GM12873 (cell line): ENCODE measurements at regions not wholly inside any gene's neighbourhood (a gene's known extent, or its start where the extent isn't known, plus 50 kb on each side); places are given as distances from the start of the nearest gene placed in this dataset.

Experiments
- CTCF ChIP-seq: IDR thresholded peaks from 2 replicates; pipeline ENCODE4 v1.5.1; 2012; ENCODE audit warnings: low read depth, mild to moderate bottlenecking, moderate library complexity, low read length, control low read depth; ENCODE audit not compliant: insufficient read depth; ENCODE audit errors: missing control alignments

- TF ChIP-seq CTCF = no peak
Measured at GRCh38 chrX:38900719-38901118, 99.5 kb downstream of the MID1IP1 start.

GRCh38 chrX:38902972-38903492 lies 101.8 kb downstream of the MID1IP1 start:
- TF ChIP-seq CTCF = no peak

- TF ChIP-seq CTCF = no peak
Measured at GRCh38 chrX:38916801-38917200, 115.5 kb downstream of the MID1IP1 start.

GRCh38 chrX:38917954-38918353 lies 116.7 kb downstream of the MID1IP1 start:
- no peak for TF ChIP-seq CTCF

- no peak for TF ChIP-seq CTCF
Measured at GRCh38 chrX:38919202-38919601, 117.9 kb downstream of the MID1IP1 start.

GRCh38 chrX:38919853-38920528 lies 118.7 kb downstream of the MID1IP1 start:
- TF ChIP-seq CTCF = no peak

- no peak for TF ChIP-seq CTCF
Measured at GRCh38 chrX:38923451-38923969, 122.3 kb downstream of the MID1IP1 start.
